GM12891 (cell line): ENCODE measurements at regions not wholly inside any gene's neighbourhood (a gene's known extent, or its start where the extent isn't known, plus 50 kb on each side); places are given as distances from the start of the nearest gene placed in this dataset.

Experiments used
- POLR2A ChIP-seq: IDR thresholded peaks from 2 replicates; pipeline ENCODE4 v1.6.1; 2011; ENCODE audit warnings: low read depth, low read length, control low read depth
- POLR2AphosphoS5 ChIP-seq: IDR thresholded peaks from 2 replicates; pipeline ENCODE4 v1.6.1; 2011; ENCODE audit warnings: low read depth, low read length, control low read depth

DNA sequence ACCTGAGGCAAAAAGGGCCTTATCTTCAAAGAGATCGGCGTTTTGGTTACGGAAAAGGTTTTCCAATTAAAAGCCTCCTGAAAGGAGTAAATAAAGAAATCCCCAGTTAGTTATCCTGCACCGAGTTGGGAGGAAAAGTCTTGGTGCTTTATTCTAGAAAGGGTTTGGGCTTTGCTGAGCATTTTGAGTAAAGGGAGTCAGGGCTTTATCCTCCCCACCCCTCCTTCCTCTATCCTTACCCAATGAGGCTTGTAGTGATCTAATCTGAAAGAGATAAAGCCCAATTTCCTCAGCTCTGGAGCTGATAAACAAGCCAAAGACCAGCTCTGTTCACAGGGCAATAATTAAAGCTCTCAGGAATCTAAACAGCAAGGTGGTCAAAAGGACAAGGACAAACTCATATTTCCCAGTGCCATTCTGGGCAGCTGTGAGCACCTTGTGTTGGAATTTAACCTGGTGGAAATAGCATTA, 188.9 kb upstream of the TSC22D1 start:
- TF ChIP-seq POLR2AphosphoS5 (no peak), POLR2A (no peak)
